Colon (tissue), 2 donors: ENCODE measurements at regions not wholly inside any gene's neighbourhood (a gene's known extent, or its start where the extent isn't known, plus 50 kb on each side); places are given as distances from the start of the nearest gene placed in this dataset.
"Not testable (repeated sequence)": the region's sequence is repeated elsewhere in the genome, so short reads cannot be mapped to it uniquely, and the experiment has no call there.

Experiments used
- FAIRE-seq: peaks from 2 replicates; lab custom pipeline; 2012; peaks lifted over from hg19 to GRCh38; lab: Jason Lieb, UNC
- donor health status: control.
- donor health status: control.

DNA sequence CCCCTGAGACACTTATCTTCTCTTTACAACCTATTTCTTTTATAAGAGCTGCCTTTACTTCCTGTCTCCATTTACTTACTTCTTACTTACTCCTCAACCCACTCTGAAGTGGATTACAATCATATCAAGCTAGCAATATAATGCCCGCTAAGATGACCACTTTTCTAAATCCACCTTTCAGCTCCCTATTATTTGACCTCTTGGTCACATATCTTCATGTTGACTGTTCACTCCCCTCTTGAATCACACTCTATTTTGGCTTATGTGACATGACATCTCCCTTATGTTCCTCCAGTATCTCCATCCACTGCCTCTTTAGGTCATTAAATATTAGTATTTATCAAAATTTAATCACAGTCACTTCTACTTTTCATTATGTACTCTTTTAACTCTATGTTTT, 255.3 kb upstream of the TRPC7 start:
- FAIRE-seq, result no peak

DNA sequence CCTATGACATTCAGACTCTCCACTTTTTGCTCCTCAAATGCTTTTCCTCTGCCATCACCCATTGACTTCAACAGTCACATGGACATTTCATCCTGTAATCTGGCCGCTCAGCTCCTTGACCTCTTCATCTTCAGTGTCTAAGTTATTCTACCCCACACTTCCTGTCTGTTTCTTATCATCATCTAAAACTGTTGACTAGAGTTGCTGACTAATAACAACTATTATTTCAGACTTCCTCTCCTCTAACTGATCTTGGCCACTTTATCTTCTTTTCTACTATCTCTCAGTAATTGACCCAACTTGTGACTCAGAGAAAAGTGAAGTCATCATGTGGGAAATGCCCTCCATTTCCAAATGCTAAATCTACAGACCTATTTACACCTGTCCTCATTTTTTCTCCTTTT, 254.7 kb upstream of the TRPC7 start:
- no peak for FAIRE-seq

DNA sequence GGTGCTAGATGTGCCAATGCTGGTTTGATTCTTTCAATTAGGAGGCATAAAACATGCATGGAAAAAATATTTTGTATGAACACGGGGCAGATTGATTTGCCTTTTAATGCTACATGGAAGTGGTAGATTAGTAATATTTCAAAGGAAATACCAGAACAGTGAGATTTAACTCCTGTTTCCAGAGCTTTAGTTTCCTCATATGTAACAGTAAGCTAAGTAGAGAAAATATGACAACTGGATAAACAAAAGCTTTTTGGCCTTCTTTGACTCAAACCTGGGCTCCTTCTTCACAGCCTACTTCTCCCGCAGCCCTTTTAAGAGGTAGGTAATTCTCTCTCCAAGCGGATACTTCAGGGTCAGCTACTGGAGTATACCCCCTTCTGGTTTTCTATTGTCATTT, 254.2 kb upstream of the TRPC7 start:
- FAIRE-seq, result no peak

DNA sequence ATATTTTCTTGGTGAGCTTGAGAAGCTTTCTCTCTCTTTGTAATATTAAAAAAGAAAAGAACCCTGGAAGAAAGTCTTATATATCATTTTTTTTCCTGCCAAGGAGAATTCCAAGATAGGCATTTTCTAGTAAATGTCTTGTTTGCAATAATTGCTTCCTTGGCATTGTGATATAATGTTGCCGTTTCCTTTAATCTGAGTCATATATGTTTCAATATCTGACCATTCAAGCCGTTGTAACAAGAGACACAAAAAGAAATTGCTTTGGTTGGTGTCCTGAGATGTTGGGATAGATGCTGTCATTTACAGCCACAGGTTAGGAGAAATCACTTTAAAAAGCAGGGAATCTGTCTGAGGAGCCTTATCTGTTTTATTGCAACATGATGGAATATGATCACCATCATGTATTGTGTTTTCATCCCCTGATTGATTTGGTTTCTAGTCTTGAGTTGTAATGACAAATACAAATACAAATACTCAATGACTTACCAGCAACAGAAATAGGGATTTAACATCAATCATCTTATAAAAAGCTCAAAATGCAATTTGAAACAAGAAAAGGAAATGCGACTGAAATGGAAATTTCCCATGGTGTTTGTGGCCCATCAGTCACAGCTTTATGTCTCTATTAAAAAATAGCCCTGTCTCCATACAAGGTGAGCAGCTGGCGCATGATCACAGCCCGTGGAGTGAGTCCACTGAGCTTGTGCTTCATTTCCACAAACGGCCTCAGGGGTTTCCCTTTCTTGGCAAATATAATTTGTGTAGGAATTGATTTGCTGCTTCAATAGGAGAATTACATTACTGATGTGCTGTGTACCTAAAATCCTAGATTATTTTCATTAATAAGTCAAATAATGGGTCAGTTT, 250.1 kb upstream of the TRPC7 start:
- no peak for FAIRE-seq

DNA sequence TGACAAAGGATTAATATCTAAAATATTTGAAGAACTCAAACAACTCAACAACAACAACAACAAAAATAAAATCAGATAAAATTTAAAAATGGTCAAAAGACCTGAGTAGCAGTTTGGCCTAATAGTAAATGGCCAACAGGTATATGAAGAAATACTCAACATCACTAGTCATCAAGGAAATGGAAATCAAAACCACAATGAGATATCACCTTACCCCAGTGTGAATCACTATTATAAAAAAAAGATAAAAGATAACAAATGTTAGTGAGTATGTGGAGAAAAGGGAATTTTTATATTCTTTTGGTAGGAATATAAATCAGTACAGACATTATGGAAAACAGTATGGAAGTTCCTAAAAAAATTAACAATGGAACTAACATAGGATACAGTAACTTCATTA, 247.9 kb upstream of the TRPC7 start:
- FAIRE-seq, result no peak

DNA sequence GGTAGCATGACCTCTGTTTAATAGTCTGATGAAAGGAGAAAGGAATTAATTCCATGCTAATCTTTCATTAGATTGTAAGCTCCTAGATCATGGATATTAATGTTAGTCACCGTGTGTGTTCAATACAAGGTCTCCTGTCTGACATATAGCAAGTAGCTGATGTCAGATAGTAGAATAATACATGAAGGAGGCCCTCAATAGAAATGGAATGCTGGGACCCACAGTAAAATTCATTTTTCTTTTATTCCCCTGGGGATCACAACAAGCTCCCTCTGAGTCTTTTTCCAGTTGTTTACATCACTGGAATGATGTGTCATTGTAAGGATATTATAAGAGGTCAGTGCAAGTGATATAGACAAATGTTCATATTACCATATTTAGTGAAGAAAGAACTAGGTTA, 240.3 kb upstream of the TRPC7 start:
- no peak for FAIRE-seq

DNA sequence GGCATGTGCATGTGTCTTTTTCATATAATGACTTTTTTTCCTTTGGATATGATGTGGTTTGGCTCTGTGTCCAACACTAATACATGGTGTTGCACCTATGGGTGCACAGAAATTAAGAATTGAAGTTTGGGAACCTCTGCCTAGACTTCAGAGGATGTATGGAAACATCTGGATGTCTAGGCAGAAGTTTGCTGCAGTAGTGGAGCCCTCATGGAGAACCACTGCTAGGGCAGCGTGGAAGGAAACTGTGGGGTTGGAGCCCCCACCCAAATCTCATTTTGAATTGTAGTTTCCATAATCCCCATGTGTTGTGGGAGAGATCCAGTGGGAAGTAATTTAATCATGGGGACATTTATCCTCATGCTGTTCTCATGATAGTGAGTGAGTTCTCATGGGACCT, 235.0 kb upstream of the TRPC7 start:
- no peak for FAIRE-seq

DNA sequence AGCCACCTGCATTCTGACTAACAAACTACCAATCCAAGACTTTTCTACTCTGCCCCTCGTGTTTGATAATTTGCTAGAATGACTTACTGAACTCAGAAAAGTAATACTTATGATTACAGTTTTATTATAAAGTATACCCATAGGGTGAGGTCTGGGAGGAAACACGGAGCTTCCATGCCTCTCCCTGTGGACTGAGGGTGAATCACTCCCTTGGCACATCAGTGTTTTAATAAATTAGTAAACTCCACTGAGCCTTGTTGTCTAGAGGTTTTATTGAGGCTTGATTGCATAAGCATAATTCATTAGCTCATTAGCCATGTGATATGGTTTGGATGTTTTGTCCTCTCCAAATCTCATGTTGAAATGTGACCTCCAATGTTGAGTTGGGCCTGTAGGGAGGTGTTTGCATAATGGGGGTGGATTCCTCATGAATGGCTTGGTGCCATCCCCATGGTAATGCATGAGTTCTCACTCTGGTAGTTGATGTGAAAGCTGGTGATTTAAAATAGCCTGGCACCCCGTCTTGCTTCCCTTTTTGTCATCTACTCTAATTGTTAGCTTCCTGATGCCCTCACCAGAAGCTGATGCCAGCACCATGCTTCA, 233.6 kb upstream of the TRPC7 start:
- no peak for FAIRE-seq

DNA sequence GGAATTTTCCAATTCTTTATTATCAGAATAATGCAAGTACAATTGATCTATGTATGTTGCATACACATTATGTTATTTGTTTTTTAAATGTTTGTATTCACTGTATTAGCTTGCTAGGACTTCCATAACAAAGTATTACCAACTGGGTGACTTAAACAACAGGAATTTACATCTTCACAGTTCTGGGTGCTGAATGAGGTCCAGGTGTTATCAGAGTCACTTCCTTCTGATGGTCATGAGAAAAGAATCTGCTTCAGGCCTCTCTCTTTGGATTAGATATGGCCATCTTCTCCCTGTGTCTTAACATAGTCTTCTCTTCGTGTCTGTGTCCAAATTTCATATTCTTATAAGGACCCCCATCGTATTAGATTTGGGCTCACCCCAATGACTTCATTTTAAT, 229.1 kb upstream of the TRPC7 start:
- FAIRE-seq, result no peak

DNA sequence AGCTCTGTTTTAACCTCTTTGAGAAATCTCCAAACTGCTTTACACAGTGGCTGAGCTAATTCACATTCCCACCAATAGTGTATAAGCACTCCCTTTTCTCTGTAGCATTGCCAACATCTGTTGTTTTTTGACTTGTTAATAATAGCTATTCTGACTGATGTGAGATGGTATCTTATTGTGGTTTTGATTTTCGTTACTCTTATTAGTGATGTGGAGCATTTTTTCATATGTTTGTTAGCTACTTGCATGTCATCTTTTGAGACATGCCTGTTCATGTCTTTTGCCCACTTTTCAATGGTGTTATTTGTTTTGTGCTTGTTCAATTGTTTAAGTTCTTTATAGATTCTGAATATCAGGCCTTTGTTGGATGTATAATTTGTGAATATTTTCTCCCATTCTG, 225.2 kb upstream of the TRPC7 start:
- FAIRE-seq, result no peak

DNA sequence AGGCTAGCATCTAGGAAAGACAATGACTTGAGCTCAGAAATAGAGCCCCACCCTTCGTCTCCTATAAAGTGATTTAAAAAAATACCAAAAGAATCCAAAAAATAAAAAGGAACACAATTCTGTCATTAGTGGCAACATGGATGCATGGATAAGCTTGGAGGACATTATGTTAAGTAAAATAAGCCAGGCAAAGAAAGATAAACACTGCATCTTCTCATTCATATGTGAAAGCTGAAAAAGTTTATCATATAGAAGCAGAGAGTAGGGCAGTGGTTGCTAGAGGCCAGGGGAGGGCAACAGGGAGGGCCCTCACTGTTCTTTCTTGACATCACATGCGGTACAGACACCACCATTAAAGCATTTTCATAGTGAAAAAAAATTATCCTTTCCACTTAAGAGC, 220.9 kb upstream of the TRPC7 start:
- no peak for FAIRE-seq

DNA sequence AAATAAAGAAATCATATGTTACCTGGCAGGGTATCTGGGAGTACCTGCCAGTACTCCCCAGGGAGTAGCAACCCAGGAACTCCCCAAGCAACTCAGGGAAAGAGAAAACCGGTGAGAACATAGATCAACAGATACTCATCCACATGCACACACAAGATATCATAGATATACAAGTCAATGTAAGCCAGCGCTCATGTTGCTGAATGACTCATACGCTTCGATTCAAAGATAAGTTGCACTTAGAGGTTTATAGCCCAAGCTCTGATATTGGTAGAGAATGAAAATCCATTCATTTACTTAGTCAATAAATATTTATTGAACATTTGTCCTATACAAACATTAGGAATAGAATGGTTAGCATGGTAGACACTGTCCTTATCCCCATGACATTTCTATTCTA, 219.1 kb upstream of the TRPC7 start:
- no peak for FAIRE-seq

DNA sequence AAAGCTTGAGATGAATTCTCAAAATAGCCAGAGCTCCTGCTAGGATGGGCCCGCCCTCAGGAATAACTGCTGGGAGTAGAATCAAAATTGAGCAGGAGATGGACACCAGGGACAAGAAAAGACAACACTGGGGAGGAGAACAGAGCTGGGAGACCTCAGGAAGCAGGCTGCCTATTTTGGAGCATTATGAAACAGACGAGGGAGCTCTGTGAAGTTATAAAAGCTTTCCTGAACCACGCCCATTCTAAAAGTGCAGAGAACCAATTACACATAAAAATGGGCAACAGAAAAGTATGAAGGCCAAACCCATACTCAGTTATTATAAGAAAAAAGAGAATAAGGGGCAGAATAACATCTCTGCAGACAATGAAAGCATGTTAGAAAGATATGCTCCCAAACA, 213.9 kb upstream of the TRPC7 start:
- no peak for FAIRE-seq

DNA sequence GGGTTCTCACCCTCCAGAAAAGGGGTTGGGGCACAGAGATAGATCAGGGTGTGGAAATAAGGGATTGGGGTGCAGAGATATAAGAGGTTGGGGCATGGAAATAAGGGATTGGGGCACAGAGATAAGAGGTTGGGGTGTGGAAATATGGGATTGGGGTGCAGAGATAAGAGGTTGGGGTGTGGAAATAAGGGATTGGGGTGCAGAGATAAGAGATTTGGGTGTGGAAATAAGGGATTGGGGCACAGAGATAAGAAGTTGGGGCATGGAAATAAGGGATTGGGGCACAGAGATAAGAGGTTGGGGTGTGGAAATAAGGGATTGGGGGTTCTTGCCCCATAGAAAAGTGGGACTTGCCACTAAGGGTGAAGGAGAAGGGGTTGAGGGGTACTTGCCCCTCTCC, 204.5 kb upstream of the TRPC7 start:
- not testable (repeated sequence) for FAIRE-seq

DNA sequence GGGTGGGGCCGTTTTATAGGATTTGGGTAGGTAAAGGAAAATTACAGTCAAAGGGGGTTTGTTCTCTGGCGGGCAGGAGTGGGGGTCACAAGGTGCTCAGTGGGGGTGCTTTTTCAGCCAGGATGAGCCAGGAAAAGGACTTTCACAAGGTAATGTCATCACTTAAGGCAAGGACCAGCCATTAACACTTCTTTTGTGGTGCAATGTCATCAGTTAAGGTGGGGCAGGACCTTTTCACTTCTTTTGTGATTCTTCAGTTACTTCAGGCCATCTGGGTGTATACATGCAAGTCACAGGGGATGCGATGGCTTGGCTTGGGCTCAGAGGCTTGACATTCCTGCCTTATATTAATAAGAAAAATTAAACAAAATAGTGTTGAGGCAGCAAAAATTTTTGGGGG, 200.1 kb upstream of the TRPC7 start:
- FAIRE-seq, result not testable (repeated sequence)

DNA sequence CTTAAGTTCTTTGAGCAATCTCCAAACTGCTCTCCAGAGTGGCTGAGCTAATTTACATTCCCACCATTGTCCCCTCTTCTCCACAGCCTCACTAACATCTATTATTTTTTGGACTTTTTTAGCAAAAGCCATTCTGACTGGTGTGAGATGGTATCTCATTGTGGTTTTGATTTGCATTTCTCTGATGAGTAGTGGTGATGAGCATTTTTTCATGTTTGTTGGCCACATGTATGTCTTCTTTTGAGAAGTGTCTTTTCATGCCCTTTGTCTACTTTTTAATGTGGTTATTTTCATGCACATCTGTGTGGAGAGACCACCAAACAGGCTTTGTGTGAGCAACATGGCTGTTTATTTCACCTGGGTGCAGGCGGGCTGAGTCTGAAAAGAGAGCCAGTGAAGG, 199.7 kb upstream of the TRPC7 start:
- not testable (repeated sequence) for FAIRE-seq

DNA sequence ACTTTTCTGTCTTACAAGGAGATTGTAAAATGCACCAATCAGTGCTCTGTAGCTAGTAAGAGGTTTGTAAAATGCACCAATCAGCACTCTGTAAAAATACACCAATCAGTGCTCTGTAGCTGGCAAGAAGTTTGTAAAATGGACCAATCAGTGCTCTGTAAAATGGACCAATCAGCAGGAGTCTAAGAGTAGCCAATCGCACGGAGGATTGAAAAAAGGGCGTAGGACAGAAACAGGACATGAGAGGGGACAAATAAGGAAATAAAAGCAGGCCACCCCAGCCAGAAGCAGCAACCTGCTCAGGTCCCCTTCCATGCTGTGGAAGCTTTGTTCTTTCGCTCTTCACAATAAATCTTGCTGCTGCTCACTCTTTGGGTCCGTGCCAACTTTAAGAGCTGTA, 199.1 kb upstream of the TRPC7 start:
- FAIRE-seq, result not testable (repeated sequence)

DNA sequence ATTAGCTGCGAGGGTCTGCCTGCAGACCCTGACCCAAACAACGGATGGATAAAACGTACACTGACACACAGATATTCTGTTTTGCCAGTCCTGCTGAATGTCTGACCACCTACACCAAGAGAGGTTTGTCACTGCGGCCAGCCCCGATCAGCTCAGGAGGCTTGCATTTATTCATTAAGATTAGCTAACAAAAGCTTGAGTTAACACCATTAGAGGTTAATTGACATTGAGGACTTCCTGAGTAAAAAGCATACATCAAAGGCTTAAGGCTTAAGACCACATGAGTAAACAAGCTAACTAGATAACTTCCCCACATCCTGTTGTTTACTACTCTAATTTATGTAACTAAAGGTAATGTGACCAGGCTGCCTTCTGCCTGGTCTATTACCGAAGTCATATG, 198.1 kb upstream of the TRPC7 start:
- FAIRE-seq, result no peak

DNA sequence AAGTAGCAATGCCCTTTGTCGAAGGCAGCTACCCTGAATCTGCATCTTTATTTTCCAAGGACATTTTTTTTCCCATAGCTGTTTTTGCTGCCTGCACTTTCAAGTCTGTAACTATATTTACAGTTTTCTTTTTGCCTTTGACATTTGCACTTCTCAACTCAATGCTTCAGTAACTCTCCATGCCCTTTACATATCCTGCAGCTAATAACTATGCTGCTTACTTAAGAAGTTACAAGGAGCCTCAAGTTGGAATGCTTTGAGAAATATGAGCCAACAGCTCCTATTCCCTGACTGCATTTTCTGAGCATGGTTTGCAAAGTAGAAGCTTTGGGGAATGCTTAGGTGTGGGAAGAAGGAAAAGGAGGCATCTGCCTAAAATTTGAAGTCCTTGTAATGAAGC, 194.8 kb upstream of the TRPC7 start:
- no peak for FAIRE-seq

DNA sequence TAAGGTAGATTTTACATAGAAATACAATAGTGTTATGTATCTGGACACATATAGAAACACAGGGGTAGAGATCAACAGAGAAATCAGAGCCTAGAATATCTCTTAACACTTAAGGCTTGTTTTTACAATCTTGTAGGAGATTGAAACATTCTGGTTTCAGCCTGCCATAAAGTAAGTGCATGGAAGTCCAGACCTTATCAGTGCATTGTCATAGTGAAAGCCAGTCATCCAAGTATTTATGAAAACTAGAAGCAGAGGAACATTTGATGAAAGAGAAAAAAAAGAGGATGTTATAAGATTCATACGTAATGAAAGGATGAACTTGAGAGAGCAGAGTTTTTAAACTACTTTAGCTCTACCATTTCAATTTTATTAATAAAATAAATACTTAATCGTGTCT, 194.3 kb upstream of the TRPC7 start:
- FAIRE-seq, result no peak

DNA sequence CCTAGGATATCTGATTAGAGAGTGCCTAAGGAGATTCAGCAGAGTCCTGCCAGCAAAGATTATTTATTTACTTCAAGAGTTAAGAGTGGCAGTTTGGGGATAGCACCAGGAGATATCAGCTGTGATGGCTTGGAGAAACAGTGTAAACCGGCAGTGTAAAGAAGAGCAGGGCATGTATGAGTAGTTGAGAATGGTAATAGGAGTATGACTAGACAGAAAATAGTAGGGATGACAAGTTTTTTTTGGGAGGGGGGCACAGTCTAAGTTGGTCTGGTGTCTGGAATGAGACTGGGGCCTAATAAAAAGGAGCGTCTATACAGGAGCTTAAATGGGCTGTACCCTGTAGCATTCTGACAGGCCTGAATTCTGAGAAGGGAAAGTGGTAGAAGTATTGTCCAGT, 181.8 kb upstream of the TRPC7 start:
- FAIRE-seq, result not testable (repeated sequence)

DNA sequence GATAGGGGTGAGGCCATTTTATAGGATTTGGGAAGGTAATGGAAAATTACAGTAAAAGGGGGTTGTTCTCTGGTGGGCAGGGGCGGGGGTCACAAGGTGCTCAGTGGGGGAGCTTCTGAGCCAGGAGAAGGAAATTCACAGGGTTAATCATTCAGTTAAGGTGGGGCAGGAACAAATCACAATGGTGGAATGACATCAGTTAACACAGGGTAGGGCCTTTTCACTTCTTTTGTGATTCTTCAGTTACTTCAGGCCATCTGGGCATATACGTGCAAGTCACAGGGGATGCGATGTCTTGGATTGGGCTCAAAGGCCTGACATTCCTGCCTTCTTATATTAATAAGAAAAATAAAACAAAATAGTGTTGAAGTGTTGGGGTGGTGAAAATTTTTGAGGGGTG, 181.1 kb upstream of the TRPC7 start:
- FAIRE-seq, result not testable (repeated sequence)

DNA sequence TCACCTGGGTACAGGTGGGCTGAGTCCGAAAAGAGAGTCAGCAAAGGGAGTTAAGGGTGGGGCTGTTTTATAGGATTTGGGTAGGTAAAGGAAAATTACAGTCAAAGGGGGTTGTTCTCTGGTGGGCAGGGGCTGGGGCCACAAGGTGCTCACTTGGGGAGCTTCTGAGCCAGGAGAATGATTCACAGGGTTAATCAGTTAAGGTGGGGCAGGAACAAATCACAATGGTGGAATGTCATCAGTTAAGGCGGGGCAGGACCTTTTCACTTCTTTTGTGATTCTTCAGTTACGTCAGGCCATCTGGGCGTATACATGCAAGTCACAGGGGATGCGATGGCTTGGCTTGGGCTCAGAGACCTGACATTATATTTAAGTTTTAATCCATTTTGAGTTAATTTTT, 179.7 kb upstream of the TRPC7 start:
- not testable (repeated sequence) for FAIRE-seq

DNA sequence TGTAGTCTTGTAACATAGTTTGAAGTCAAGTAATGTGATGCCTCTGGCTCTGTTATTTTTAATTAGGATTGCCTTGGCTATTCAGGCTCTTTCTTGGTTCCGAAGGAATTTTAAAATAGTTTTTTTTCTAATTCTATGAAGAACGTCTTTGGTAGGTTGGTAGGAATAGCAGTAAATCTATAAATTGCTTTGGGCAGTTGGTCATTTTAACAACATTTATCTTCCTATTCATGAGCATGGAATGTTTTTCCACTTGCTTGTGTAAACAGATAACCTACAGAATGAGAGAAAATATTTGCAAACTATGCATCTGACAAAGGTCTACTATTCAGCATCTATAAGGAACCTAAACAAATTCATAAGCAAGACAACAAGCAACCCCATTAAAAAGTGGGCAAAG, 173.2 kb upstream of the TRPC7 start:
- FAIRE-seq, result no peak
